Mammary epithelial cell (primary cell): ENCODE measurements at regions not wholly inside any gene's neighbourhood (a gene's known extent, or its start where the extent isn't known, plus 50 kb on each side); places are given as distances from the start of the nearest gene placed in this dataset.

Source experiments
- CTCF ChIP-seq, 2 donors: IDR thresholded peaks in 1 of 2; conservative IDR thresholded peaks in 1 of 2; 2 replicates each; pipeline ENCODE4 v1.5.1; 2011 to 2012; ENCODE audit warnings: inconsistent platforms in 2 of 2, low read length in 2 of 2, mild to moderate bottlenecking in 2 of 2, control low read depth in 1 of 2, low read depth in 1 of 2; ENCODE audit not compliant: insufficient read depth in 1 of 2; ENCODE audit errors: extremely low read depth in 1 of 2
- EZH2 ChIP-seq: IDR thresholded peaks from 2 replicates; pipeline ENCODE4 v1.6.1; 2012; ENCODE audit warnings: low read length, inconsistent platforms, borderline replicate concordance

GRCh38 chr2:189391201-189391600 is 50.1 kb upstream of the WDR75 start:
- TF ChIP-seq CTCF (conservative IDR thresholded peaks at IDR 0.05 in 1 of 2, IDR thresholded peaks at IDR 0.05 in 1 of 2; ENCODE audit: extremely low read depth in 1 of 2, insufficient read depth in 1 of 2, low read depth in 1 of 2, low read length in 2 of 2) (no peak), EZH2 (no peak)
